Keratinocyte (primary cell): ENCODE measurements at regions not wholly inside any gene's neighbourhood (a gene's known extent, or its start where the extent isn't known, plus 50 kb on each side); places are given as distances from the start of the nearest gene placed in this dataset.

Experiments
- DNase-seq: peaks from one replicate; pipeline ENCODE4 v3.0.0-alpha.2; 2011; ENCODE audit warnings: low read depth, missing footprints, low spot score
- FAIRE-seq: peaks from 2 replicates; lab custom pipeline; 2011; peaks lifted over from hg19 to GRCh38; lab: Jason Lieb, UNC
- H2AFZ ChIP-seq: 2 replicates; pipeline ENCODE4 v1.6.0; 2012; ENCODE audit warnings: low read length, control low read depth, inconsistent platforms; ENCODE audit not compliant: control insufficient read depth
- H3K27ac ChIP-seq: 2 replicates; pipeline ENCODE4 v1.5.1; 2011; ENCODE audit warnings: low read length; ENCODE audit not compliant: control insufficient read depth, insufficient read depth
- H3K27me3 ChIP-seq: 3 replicates; pipeline ENCODE4 v1.6.0; 2011; ENCODE audit warnings: low read length; ENCODE audit not compliant: control insufficient read depth, insufficient read depth; ENCODE audit errors: extremely low read depth
- H3K36me3 ChIP-seq, 2 experiments: 2 replicates in 1 of 2; 3 replicates in 1 of 2; pipeline ENCODE4 v1.5.1; 2011; ENCODE audit warnings: low read length in 2 of 2, mild to moderate bottlenecking in 1 of 2; ENCODE audit not compliant: control insufficient read depth in 2 of 2, insufficient read depth in 2 of 2; ENCODE audit errors: extremely low read depth in 1 of 2
- H3K4me1 ChIP-seq: 3 replicates; pipeline ENCODE4 v1.5.1; 2011; ENCODE audit warnings: low read length; ENCODE audit not compliant: control insufficient read depth, insufficient read depth; ENCODE audit errors: extremely low read depth
- H3K4me2 ChIP-seq: 3 replicates; pipeline ENCODE4 v1.6.0; 2011; ENCODE audit warnings: low read depth, low read length; ENCODE audit not compliant: control insufficient read depth, insufficient read depth; ENCODE audit errors: extremely low read depth
- H3K4me3 ChIP-seq, 3 experiments: fragments of 200-600 bp in 1 of 3; sonication (generic) in 1 of 3; 2 replicates in 2 of 3; 3 replicates in 1 of 3; pipeline ENCODE4 v1.5.1; 2011 to 2016; ENCODE audit warnings: low read length in 3 of 3, mild to moderate bottlenecking in 3 of 3, control low read depth in 2 of 3, inconsistent platforms in 1 of 3, low read depth in 1 of 3, mixed read lengths in 1 of 3, mixed run types in 1 of 3, moderate library complexity in 1 of 3; ENCODE audit not compliant: control insufficient read depth in 2 of 3, insufficient read depth in 2 of 3; ENCODE audit errors: extremely low read depth in 1 of 3
- H3K79me2 ChIP-seq: 2 replicates; pipeline ENCODE4 v1.6.0; 2012; ENCODE audit warnings: low read length; ENCODE audit not compliant: control insufficient read depth, insufficient read depth
- H3K9ac ChIP-seq: 3 replicates; pipeline ENCODE4 v1.6.0; 2011; ENCODE audit warnings: low read length; ENCODE audit not compliant: control insufficient read depth, insufficient read depth; ENCODE audit errors: extremely low read depth
- H3K9me1 ChIP-seq: 3 replicates; pipeline ENCODE4 v1.6.0; 2011; ENCODE audit warnings: low read length; ENCODE audit not compliant: control insufficient read depth, insufficient read depth; ENCODE audit errors: extremely low read depth
- H3K9me3 ChIP-seq: 2 replicates; pipeline ENCODE4 v1.5.1; 2012; ENCODE audit warnings: low read depth, low read length; ENCODE audit not compliant: control insufficient read depth
- H4K20me1 ChIP-seq: 3 replicates; pipeline ENCODE4 v1.6.0; 2011; ENCODE audit warnings: low read length; ENCODE audit not compliant: control insufficient read depth, insufficient read depth; ENCODE audit errors: extremely low read depth
- EZH2 ChIP-seq: IDR thresholded peaks from one replicate; pipeline ENCODE4 v1.6.1; 2012; ENCODE audit warnings: inconsistent platforms, mild to moderate bottlenecking, low read length, moderate library complexity
- dilution Hi-C: fragments of 300-500 bp; cut with MboI; formaldehyde crosslinking; loops from one replicate; pipeline ENCODE4 v1.7.0; 2020; ENCODE audit warnings: low sequenced_read_pairs; ENCODE audit not compliant: extremely low pct_ligation_motif_present
- TF ChIP-seq, protein P1 (sequence below), 3 experiments: IDR thresholded peaks in 1 of 3; conservative IDR thresholded peaks in 1 of 3; optimal IDR thresholded peaks in 1 of 3; 2 replicates in 2 of 3; 3 replicates in 1 of 3; pipeline versions ENCODE3 to v1.5.1; 2011; ENCODE audit warnings: low read length in 3 of 3, mild to moderate bottlenecking in 3 of 3, moderate library complexity in 2 of 3, control low read depth in 1 of 3, inconsistent platforms in 1 of 3; ENCODE audit not compliant: insufficient read depth in 2 of 3; ENCODE audit errors: extremely low read depth in 1 of 3

DNA sequence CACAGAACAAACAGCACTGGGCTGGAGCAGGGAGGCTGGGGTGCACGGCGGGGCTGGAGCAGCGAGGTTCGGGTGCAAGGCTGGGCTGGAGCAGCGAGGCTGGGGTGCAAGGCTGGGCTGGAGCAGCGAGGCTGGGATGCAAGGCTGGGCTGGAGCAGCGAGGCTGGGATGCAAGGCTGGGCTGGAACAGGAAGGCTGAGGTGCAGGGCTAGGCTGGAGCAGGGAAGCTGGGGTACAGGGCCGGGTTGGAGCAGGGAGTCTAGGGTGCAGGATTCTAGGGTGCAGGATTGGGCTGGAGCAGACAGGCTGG, 198.5 kb downstream of the BRD1 start:
- no peak for FAIRE-seq

DNA sequence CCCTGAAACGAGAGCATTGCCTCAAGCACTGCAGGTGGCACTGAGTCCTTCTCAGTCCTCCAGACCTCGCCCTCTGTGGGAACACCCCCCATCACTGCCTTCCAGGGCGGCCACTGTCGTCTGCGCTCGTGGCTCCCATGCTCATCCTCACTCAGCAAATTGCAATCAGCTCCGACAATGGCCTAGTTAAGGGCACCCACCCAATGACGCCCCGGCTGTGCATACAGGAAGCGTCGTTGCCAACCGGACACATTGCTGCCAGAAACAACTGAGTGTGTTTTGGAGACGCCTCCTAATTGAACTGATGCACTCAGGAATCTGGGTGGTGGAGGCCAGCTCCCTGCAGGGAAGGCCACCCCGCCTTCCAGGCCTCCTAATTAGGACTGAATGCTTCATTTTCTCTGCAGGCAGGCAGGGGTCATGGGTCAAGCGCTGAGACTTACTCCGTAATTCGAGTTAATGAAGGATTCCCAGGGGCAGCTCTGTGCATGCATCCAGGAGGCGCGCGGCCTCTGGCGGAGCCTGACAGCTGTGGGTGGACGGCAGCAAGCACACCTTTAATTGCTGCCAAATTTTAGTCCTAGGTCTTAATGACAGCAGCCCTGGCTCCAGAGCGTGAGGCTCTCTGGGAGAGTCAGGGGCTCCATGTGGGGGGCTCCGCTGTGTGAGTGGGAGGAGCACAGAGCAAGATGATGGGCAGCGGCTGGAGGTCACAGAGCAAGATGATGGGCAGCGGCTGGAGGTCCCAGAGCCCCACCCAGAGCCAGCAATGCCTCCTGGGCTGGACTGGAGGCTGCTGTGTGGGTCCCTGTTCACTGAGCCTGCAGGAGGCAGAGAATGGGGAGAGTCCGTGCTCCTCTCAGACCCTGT, 199.0 kb downstream of the BRD1 start:
- Histone ChIP-seq H3K4me2 (no peak overlapping the region), H2AFZ (no peak overlapping the region), H3K27ac (no peak overlapping the region), H3K4me1 (no peaks in the 10 kb centered on the region), H3K79me2 (no peaks in the 10 kb centered on the region), H3K9ac (no peak overlapping the region), H3K4me3 (no peak overlapping the region), H4K20me1 (no peaks in the 10 kb centered on the region), H3K9me1 (no peaks in the 10 kb centered on the region), H3K36me3 (no peaks in the 10 kb centered on the region), H3K9me3 (no peaks in the 10 kb centered on the region), H3K27me3 (no peaks in the 10 kb centered on the region)
- TF ChIP-seq EZH2: no peak
- TF ChIP-seq, protein P1, sequence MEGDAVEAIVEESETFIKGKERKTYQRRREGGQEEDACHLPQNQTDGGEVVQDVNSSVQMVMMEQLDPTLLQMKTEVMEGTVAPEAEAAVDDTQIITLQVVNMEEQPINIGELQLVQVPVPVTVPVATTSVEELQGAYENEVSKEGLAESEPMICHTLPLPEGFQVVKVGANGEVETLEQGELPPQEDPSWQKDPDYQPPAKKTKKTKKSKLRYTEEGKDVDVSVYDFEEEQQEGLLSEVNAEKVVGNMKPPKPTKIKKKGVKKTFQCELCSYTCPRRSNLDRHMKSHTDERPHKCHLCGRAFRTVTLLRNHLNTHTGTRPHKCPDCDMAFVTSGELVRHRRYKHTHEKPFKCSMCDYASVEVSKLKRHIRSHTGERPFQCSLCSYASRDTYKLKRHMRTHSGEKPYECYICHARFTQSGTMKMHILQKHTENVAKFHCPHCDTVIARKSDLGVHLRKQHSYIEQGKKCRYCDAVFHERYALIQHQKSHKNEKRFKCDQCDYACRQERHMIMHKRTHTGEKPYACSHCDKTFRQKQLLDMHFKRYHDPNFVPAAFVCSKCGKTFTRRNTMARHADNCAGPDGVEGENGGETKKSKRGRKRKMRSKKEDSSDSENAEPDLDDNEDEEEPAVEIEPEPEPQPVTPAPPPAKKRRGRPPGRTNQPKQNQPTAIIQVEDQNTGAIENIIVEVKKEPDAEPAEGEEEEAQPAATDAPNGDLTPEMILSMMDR (optimal IDR thresholded peaks at IDR 0.05 in 1 of 3, IDR thresholded peaks at IDR 0.05 in 1 of 3, conservative IDR thresholded peaks at IDR 0.05 in 1 of 3; ENCODE audit: extremely low read depth in 1 of 3, insufficient read depth in 2 of 3, low read length in 3 of 3): no peak
- FAIRE-seq (no peak), DNase-seq (no peak)
- dilution Hi-C loops: no loop called here

More for the DNA sequence above, 198.5 kb downstream of the BRD1 start:
- no peaks in the 10 kb centered on the region for H3K27me3 ChIP-seq
- no peaks in the 10 kb centered on the region for H3K9me3 ChIP-seq
- no peak overlapping the region for H3K4me2 ChIP-seq
- no peaks in the 10 kb centered on the region for H3K79me2 ChIP-seq
- no peak overlapping the region for H3K4me3 ChIP-seq
- TF ChIP-seq, protein P1 (optimal IDR thresholded peaks at IDR 0.05 in 1 of 3, IDR thresholded peaks at IDR 0.05 in 1 of 3, conservative IDR thresholded peaks at IDR 0.05 in 1 of 3; ENCODE audit: extremely low read depth in 1 of 3, insufficient read depth in 2 of 3, low read length in 3 of 3): no peak
- TF ChIP-seq EZH2: no peak
- H2AFZ ChIP-seq: no peak overlapping the region
- dilution Hi-C loops: no loop called here
- no peaks in the 10 kb centered on the region for H3K4me1 ChIP-seq
- no peaks in the 10 kb centered on the region for H3K9me1 ChIP-seq
- no peaks in the 10 kb centered on the region for H3K36me3 ChIP-seq
- no peak overlapping the region for H3K27ac ChIP-seq
- no peak overlapping the region for H3K9ac ChIP-seq
- DNase-seq: no peak
- no peaks in the 10 kb centered on the region for H4K20me1 ChIP-seq
